ENCODE measurements at regions not wholly inside any gene's neighbourhood (a gene's known extent, or its start where the extent isn't known, plus 50 kb on each side); places are given as distances from the start of the nearest gene placed in this dataset.

DNA sequence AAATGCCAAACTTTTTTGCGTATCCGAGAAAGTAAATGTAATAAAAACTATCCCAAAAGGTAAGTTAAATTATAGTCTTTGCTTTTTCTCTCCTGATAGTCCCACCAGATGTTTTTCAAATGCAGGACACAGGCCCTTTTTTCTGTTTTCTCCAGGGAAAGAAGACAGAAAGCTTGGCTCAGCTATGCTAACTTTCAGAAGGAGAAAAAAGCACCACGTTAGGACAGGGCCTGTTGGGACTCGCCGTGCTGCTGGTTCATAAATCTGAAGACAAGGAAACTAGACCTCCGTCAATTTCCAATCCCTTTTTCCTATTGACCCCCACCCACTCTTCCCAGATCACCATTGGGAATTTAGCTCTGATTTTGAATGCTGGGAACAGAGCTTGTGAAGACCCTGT is 220.9 kb upstream of the SFRP2 start:
- Histone ChIP-seq H3K9me3 (no peaks in the 10 kb centered on the region), H3K27ac (no peak overlapping the region), H3K36me3 (no peaks in the 10 kb centered on the region), H3K4me3 (no peak overlapping the region), H3K4me1 (ENCODE audit: insufficient read depth) (no peaks in the 10 kb centered on the region), H3K27me3 (no peaks in the 10 kb centered on the region)
- TF ChIP-seq, protein P1, sequence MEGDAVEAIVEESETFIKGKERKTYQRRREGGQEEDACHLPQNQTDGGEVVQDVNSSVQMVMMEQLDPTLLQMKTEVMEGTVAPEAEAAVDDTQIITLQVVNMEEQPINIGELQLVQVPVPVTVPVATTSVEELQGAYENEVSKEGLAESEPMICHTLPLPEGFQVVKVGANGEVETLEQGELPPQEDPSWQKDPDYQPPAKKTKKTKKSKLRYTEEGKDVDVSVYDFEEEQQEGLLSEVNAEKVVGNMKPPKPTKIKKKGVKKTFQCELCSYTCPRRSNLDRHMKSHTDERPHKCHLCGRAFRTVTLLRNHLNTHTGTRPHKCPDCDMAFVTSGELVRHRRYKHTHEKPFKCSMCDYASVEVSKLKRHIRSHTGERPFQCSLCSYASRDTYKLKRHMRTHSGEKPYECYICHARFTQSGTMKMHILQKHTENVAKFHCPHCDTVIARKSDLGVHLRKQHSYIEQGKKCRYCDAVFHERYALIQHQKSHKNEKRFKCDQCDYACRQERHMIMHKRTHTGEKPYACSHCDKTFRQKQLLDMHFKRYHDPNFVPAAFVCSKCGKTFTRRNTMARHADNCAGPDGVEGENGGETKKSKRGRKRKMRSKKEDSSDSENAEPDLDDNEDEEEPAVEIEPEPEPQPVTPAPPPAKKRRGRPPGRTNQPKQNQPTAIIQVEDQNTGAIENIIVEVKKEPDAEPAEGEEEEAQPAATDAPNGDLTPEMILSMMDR (IDR thresholded peaks at IDR 0.05) = no peak
- TF ChIP-seq EP300 (IDR thresholded peaks at IDR 0.05) (no peak), POLR2A (IDR thresholded peaks at IDR 0.05) (no peak)
- intact Hi-C loops (cut with DNase I) = no loop called here
- DNase-seq = no peak
- WGBS, 3 donors = 63 to 75% (median 69%) methylated on average over 6 of the region's 6 CpGs

DNA sequence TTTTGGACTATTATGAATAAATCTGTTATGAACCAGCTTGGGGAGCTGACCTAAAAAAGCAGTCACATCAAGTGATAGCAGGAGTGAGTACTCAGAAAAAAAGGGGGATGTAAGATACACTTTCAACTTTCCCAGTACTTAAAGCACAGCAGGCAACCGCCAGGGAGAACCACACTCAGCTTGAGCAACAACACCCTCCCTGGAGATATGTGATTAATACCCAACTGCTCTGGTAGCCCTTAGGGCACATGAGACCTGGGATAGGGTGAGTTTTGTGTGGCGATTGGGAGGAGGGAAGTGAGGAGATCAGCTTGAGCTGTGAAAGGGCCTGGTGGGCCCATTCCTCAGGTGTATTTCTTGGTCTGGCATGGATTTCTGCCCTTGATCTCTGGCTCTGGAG is 220.3 kb upstream of the SFRP2 start:
- Histone ChIP-seq H3K27me3 (no peaks in the 10 kb centered on the region), H3K4me3 (no peak overlapping the region), H3K9me3 (no peaks in the 10 kb centered on the region), H3K27ac (no peak overlapping the region), H3K4me1 (ENCODE audit: insufficient read depth) (no peaks in the 10 kb centered on the region), H3K36me3 (no peaks in the 10 kb centered on the region)
- DNase-seq = no peak
- TF ChIP-seq, protein P1 (IDR thresholded peaks at IDR 0.05) = no peak
- TF ChIP-seq POLR2A (IDR thresholded peaks at IDR 0.05) = no peak
- no peak for TF ChIP-seq EP300 (IDR thresholded peaks at IDR 0.05)
- intact Hi-C loops (cut with DNase I) = no loop called here
- 86 to 93% (median 89%) methylated on average over 2 of the region's 2 CpGs for WGBS, 3 donors

DNA sequence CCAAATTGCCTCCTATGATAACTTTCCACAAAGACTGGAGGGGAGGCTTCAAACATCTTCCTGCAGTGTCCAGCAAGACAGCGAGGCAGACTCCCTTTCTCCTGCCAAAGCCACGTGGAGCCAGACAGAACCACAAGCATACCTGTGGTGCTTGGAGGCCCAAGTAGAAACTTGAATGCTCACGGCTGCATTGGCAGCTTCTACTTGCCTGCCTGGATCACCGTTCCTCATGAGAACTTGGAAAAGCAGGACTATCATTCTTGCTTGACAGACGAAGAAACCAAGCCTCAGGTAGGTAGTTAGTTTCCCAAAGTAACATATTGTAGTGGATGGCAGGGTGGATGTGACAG is 216.3 kb upstream of the SFRP2 start:
- intact Hi-C loops (cut with DNase I) = no loop called here
- no peak for TF ChIP-seq EP300 (IDR thresholded peaks at IDR 0.05)
- TF ChIP-seq, protein P1 (IDR thresholded peaks at IDR 0.05) = no peak
- TF ChIP-seq POLR2A (IDR thresholded peaks at IDR 0.05) = no peak
- H3K4me3 ChIP-seq = no peak overlapping the region
- WGBS, 3 donors = 47 to 82% (median 78%) methylated on average over 5 of the region's 5 CpGs
- no peaks in the 10 kb centered on the region for H3K36me3 ChIP-seq
- H3K27me3 ChIP-seq = no peaks in the 10 kb centered on the region
- no peak for DNase-seq
- H3K9me3 ChIP-seq = no peaks in the 10 kb centered on the region
- no peak overlapping the region for H3K27ac ChIP-seq
- no peaks in the 10 kb centered on the region for H3K4me1 ChIP-seq (ENCODE audit: insufficient read depth)

DNA sequence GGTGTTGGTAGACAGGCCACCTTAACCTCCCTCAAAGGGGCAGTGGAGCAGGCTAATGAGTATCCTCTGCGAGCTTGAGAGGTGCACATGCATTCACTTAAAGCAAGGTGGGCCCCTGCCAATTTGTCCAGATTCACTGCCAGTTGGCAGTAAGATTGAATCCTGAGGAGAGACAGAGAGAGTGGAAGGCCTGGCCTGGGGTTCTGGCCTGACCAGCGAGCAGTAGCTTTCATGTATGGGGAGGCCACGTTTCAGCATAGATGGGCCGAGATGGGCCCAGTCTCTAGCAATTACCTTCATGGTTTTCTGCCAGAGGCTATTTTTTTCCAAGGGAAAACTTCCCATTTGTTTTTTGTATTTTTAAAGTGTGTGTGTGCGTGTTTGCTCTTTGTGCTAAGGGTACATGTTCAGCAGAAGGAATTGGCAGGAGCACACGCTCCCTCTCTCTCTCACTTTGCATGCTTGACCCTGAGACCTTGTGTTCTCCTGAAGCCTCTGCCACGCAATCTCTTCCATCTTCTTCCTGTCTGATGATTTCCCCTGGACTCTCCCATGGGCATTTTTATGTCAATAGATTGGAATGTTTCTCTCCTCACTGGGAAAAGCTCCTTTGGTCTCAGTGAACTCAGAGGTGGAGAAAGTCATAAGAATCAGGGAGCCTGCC is 215.8 kb upstream of the SFRP2 start:
- Histone ChIP-seq H3K27ac (no peak overlapping the region), H3K36me3 (no peaks in the 10 kb centered on the region), H3K4me1 (ENCODE audit: insufficient read depth) (no peaks in the 10 kb centered on the region), H3K4me3 (no peak overlapping the region), H3K27me3 (no peaks in the 10 kb centered on the region), H3K9me3 (no peaks in the 10 kb centered on the region)
- 40 to 58% (median 53%) methylated on average over 7 of the region's 7 CpGs for WGBS, 3 donors
- intact Hi-C loops (cut with DNase I) = no loop called here
- TF ChIP-seq POLR2A (IDR thresholded peaks at IDR 0.05) (no peak), EP300 (IDR thresholded peaks at IDR 0.05) (no peak)
- TF ChIP-seq, protein P1 (IDR thresholded peaks at IDR 0.05) = no peak
- no peak for DNase-seq

Measured in ovary (tissue), 7 donors.